ENCODE measurements at regions not wholly inside any gene's neighbourhood (a gene's known extent, or its start where the extent isn't known, plus 50 kb on each side); places are given as distances from the start of the nearest gene placed in this dataset.

DNA sequence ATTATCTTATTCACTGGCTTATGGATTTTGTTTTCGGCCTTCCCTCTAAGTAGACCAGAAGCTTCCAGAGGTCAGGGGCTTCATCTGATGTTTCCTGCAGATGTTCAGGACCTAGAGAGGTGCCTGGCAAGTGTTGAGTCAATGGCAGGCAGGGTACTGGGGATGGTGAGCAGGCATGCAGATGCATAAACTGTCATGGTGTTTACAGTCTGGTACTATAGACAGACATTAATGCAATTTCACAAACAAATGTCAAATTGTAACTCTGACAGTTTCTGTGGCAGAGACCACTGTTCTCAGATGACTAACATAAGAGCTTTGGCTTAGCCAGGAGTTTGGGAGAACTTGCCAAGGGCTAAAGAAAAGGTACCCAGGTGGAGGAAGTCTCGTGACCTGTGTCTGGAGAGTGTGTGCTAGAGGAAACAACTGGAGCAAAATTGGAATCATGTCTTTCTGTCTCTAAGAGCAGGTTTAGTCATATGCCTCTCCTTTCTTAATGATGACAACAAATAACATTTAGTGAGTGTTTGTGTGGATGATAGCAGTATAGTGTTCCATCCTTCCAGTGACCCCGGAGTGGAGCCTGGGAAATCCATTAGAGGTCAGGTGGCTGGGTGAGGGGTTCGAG lies 53.7 kb upstream of the TRAK1 start:
- DNase-seq: no peak

DNA sequence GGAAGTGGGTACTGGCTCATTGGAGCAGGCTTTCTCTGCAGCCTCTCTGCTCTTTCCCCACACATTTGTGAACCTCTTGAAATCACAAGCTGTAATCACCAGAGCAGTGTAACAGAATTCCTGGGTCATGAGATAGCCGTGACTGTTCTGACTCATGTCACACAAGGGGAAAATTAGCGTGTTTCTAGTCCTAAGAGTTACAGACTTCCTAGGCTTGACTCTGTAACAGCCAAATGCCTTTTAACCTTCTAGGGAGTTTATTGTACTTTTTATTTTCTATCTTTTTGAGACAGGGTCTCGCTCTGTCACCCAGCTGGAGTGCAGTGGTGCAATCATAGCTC lies 54.7 kb upstream of the TRAK1 start:
- DNase-seq: no peak

DNA sequence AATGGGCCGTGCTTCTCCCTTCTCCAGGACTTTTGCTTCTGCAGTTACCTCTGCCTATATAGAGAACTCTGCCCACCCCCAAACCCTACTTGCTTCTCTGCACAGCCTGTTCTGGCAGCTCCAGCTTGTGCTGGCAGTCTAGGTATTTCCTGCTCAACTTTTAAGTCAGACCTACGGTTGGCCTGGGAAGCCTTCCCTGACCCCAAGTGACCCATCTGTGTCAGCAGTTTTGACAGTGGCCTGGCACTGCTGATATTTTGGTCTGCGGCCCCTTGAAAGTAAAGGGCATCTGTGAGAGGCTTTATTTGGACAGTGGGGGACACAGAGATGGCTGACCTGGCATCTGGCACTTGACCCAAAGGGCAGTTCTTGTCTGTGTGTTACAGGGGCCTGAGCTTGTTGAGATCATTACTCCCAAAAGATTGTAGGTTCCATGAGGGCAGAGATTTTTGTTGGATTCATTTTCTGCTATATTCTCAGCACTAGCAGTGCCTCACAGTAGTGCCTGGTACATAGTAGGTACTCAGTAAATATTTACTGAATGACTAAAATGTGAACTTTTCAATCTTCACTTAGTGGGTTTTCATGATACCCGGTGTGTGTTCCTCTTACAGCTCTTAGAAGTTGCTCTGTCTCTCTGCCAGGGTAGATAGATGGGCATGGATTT lies 55.2 kb upstream of the TRAK1 start:
- DNase-seq: no peak

DNA sequence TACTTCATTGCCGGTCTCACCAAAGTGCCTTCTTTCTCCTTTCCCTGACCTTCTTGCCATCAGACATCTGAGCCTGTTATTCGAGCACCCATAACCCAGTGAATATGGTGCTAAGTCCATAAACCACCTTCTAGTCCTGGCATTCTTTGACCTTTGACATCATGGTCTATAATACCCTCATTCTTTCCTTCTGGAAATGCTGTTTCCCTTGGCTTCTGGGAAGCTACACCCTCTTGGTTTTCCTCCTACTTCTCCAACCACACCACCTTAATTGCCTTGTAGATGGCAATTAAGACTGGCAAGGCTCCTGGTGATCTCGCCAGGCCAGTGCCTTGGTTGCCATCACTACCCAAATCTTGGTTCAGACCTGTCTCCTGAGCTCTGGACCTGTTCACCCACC lies 56.1 kb upstream of the TRAK1 start:
- DNase-seq: no peak

DNA sequence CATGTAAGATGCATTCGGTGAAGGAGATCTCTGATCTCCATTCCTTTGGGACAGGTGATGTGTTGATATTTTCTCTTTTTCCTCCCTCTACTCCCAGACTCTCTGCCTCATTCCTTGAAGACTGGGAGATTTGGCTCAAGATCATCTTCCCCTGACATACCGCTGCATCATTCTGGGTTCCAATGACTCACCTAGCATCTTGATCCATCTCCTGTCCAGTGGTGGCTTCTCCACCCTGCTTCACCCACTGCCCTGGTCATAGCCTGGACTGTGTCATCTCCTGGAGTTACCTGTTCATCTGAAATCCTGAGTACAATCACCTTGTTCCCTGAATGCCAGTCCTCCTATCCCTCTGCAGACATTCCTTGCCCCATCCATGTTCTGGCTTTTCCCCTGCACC lies 57.4 kb upstream of the TRAK1 start:
- no peak for DNase-seq

DNA sequence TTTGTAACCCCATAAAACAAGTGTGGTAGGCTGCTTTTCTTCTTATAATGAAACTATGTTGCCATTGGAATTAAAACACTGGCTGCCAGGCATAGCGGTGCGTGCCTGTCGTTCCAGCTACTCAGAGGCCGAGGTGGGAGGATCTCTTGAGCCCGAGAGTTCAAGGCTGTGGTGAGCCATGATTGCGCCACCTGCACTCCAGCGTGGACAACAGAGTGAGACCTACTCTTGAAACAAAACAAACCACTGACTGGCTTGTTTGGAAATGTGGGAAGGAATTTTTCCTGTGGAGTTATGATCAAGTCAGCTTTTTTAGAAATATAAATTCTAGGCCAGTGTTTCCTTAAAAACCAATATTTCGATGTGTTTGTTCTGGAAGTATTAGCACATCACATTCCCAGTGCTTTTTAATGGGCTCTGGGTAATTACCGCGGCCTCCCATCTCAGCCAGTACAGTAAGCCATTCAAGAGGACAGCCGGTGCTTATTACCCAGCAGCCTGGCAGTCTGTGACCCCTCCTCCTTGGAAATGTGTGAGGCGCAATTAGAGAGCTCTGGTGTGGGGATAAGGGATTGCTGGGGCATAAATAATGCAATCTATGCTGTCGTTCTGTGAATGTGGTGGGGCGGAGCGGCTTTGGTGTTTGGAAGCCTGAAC lies 58.3 kb upstream of the TRAK1 start:
- no peak for DNase-seq

DNA sequence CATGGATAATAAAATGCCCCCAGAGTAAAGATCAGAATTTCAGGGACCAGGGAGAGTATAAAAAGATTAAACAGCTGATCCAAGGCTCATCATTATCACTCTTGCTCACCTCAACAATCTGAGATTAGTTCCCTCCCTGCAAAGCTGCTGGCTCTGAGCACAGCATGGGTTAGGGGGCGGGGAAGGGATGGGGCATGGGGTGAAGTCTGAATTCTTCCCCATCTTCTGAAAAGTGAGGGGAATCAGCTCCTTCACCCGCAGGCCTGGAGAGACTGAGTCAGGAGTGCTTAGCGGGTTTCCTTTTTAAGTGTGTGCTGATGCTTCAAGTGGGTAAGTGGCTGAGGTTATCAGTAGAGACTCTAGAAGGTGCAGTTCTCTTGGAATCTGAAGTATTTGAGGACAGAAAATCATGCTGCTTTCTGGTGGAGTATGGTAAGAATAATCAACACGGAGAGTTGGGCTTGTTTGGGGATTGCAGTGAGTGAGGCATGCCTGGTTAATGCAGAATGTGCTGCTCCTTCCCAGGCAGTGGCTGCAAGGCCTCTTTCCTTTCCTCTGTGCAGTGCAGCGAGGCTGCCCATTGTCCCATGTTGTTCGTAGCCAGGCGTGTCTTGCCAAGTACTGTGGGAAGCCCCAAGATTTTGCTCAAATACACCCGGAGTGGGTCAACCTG lies 59.2 kb upstream of the TRAK1 start:
- no peak for DNase-seq

DNA sequence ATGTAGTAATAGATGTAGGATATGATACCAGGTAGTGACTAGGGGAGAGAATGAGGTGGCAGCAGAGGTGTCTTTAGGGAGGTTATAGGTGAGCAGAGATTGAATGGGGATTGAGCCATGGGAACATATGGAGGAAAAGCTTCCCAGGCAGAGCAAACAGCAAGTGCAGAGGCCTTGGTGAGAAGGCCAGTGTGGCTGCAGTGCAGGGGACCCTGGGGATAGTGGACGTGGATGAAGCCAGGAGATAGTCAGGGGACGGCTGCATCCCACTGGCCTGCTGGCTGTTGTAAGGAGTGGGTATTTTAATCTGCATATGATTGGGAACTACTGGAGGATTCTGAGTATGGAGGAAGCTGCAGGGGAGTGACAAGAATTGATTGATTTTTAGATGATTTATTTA lies 62.7 kb upstream of the TRAK1 start:
- no peak for DNase-seq

DNA sequence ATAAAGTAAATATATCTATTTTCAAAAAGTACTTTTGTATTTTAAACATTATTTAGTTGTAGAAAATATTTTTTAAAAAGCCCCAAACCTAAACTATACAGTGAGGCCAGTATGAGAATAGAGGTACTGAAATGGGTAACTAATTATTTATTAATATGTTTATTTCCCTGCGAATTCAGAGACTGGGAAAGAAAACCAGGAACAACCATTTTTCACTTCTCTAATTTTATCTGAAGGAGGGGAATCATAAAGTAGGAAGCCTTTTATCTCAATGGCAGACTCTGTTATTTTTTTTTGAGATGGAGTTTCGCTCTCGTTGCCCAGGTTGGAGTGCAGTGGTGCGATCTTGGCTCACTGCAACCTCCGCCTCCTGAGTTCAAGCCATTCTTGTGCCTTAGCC lies 63.6 kb upstream of the TRAK1 start:
- no peak for DNase-seq

DNA sequence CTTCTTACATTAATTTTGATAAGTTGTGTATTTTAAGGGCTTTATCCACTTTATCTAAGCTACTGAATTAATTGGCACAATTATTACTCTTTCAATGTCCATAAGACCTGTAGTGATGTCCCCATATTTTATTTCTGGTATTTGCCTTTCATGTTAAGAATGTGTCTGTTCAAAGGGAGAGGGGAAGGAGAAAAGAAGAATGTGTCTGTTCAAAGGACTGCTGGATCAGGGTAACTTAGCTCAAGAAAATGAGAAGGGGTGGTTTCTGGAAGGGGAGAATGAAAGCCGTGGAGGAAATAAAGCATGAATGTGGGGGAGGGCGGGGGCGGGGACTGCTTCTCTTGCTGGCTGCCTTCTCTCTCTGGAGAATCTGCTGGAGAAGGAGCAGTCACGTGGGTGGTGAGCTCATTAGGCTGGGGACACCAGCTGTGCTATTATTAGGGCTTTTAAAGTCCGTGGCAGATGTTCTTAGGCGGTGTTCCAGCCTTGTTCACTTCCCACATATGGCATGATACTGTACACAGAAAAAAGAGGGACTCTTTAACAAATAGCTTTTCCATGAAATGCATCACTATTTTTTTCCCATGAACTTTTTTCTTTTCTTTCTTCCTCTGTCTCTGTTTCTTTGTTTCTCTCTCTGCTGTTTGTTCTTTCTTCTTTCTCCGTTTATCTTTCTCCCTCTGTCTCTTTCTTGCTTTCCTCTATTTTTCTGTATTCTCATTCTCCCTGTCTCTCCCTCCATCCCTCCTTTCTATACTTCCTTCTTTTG lies 63.7 kb upstream of the ULK4 start:
- DNase-seq: peak; percentile 14 to 45

DNA sequence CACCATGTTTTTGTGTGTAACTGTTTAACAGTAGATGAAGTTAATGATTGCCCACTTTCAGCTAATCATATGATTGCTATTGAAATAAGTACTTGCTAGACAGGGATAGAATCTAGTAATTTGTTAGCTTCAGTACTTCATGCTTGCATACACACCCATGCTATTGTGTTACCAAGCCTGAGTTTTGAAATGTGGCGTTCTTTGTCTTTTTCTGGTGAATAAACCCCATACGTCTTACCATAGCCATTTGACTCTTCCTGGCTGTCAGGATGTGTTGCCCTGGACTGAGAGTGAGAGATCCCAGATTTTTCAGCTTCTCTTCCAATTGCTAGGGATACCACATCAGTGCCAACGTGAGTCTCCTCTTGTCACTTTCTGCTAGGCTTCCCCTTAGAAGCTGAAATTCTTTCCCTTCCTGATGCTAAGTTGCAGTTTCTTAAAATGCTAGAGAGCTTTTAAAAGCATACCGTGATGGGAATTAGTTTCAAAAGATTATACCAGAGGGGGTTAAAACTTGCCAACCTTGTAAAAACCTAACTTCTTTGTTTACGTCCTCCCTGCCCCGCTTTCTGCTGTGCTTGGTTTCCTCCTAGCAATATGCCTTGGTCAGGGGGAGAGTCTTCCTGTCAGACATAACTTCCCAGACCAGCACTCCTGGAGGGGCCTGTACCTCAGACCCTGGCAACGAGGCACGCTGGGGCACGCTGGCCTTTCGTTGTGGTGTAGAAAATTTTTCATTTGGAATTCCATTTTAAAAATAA lies 62.9 kb upstream of the ULK4 start:
- DNase-seq: no peak

DNA sequence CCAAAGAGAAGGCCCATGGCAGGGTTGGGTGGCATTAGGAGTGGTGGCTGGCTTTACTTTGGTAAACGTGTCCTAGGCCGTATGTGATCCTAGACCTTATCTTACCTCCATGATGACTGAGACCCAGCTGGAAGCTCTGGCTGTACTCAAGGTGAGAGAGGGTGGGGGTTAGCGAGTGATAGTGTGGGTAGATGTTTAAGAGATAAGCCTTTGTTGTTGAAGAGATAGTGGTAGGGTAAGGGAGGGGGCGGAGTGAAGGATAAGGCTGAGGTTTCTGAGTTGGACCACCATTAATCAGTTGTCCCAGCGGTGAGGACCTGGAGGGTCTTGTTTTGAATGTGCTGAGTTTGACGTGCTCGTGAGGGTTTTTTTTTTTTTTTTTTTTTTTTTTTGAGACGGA lies 61.5 kb upstream of the ULK4 start:
- DNase-seq: peak in 1 of 2 donors; percentile 4

DNA sequence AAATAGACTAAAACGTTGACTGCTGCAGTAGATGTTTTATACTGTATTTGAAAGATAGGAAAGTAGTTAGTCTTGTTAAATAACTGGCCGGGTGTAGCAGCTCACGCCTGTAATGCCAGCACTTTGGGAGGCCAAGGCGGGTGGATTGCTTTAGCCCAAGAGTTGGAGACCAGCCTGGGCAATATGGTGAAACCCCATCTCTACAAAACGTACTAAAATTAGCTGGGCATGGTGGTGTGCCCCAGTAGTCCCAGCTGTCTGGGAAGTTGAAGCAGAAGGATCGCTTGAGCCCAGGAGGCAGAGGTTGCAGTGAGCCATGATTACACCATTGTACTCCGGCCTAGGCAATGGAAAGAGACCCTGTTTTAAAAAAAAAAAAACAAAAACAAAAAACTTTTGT lies 60.5 kb upstream of the ULK4 start:
- no peak for DNase-seq

DNA sequence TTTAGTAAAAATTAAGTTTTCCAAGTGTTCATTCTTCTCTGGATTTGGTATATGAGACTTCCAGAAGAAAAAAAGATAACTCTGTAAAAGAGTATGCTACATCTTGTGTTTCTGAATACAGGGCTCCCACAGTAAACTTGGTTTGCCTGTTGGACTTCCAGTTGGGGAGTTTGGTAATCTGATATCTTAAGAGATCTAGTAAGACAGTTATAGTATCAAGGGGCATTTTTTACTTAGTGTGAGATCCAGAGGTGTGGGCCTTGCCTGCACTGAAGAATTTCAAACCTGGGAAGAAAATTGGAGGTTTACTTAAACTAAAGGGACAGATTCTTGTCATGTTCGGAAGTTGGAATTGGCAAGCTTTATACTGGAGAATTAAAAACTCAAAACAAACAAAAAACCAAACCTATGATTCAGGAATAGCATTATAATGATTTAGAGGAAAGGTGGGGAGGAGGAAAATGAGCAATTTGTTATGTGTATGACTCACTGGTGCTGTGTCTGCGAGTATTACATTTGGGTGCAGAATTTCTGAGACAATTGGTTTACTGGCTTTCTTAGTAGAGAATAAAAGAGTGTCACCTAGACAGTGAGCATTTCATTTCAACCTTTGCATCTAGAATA lies 58.9 kb upstream of the ULK4 start:
- no peak for DNase-seq

DNA sequence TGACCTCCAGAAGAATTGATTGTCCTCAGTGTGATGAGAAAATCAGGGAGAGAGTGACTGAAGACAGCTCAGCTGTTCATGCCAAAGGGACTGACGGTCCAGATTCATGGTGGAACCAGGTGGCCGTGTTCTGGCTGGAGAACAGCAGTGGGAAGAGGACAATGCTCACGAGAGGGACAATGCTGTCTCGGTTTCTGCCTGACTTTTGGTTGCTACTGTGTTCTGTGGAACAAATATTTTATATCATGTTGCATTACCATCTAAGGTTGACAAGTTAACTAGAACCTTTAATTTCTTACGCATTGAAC lies 58.0 kb upstream of the ULK4 start:
- DNase-seq: no peak

DNA sequence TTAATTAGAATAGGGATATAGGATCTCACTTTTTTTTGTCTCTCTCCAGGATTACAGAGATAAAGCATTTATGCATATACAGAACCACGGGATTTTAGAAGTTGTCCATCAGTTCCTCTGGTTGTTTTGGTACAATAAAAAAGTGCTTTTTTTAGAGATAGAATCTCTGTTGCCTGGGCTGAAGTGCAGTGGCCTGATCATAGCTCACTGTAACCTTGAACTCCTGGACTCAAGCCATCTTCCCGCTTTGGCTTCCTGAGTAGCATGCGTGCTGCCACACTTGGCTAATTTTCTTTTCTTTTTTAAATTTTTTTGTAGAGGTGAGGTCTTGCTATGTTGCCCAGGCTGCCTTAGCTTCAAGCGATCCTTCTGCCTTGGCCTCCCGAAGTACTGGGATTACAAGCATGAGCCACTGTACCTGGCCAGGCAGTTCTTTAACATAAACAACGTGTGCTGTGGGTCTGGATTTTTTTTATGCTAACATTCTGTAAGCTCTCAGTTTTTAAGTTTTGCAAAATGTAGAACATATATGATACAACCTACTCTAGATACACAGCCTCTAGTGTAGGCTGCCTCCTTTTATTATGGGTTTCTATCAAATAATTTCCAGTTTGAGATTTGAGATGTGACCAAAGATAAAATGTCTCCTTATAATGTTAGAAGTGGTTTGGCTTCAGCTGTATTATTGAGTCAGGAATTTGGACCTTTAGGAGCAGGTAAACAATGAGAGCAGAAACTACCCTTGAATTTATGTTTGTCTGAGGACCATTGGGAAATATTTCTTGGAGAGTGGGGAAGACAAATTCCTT lies 57.4 kb upstream of the ULK4 start:
- DNase-seq: no peak

DNA sequence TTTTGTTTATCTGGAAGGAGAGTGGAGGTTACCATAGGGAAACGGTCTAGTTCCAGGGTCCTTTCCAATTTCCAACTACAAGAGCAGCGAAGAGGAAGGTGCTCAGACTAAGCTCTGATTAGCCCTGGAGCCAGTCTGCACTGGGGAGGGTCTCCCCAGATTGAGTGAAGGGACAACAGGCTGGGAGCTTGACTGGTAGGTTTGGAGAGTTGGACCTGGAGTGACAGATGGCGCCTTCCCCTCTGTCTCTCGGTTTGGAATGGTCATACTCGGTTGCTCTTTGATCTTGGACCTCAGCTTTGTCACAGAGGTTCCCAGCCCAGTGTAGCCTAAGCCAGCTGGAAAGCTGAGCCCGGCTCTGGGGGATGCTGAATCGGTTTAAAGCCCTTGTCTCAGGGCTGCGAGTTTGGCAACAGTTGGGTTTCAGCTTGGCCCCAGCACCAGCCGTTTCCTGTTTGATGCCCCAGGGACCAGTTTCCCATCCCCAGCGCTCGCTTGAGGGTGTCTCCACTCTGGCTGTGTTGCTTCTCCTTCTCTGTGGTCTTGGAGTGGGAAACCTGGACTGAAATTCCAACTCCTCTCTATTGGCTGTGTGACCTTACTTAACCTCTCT lies 53.1 kb upstream of the ULK4 start:
- DNase-seq: peak; percentile 8 to 33

DNA sequence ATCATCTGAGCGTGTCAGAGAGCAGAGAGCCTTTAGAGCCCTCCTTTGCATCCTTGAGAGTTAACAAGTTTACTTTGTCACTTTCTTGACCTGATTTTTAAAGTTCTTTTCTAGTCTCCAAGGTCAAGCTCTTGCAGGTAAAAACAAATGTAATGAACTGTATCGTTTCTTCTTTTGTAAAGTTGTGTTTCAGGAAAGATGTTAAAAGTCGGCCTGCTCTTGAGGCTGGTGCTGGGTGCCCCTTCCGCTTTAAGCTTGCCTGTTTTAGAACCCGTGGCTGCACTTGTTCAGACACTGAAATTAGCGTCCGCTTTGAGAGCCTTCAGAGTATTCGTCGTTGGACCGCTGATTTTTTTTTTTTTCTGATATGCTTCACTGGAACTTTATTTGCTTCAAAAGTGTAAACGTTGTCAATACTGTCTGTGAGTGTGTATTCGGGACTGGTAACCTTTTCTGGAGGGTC lies 52.6 kb upstream of the ULK4 start:
- DNase-seq: peak in 1 of 2 donors; percentile 18

DNA sequence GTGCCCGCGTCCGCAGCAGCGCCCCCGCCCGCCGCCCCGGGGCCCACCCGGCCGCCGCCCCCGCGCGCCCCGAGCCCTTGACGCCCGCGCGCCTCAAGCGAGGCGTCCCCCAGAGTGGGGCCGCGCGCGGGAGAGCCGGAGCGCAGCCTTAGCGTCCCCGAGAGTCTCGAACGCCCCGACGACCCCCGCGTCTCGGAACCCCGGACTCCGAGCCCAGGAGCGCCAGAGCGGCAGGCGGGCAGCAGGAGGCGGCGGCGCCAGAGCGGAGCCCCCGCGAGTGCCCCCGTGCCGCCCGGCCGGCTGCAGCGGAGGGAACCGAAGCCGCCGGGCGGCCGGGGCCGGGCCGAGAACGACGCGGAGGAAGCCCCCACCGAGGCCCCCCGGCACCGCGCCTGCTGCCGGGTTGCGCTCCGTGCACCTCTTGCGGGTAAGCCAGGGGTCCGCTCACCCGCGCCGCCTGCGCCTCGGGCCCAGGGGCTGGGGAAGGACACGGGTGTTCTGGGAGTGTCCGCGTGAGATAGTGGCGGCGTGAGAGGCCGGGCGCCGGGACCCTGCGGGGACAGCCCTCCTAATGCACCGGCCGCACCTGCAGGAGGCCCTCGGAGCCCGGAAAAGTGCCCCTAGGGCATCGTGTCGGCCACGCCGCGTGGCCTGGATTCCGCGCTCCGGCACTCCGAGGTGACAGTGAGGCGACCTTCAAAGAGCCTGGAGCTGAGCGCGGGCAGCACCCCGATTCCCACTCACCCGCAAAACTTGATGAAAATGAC lies 52.0 kb upstream of the ULK4 start:
- DNase-seq: peak; percentile 22 to 42

Measured in CD4-positive, alpha-beta T cell treated with Interferon alpha-2 for 1 hour (primary cell).